Stimulated activated CD4-positive, alpha-beta T cell treated with anti-CD3 and anti-CD28 coated beads, Interleukin-15, amount 100 ng/mL, for 48 hours (primary cell): ENCODE measurements at regions not wholly inside any gene's neighbourhood (a gene's known extent, or its start where the extent isn't known, plus 50 kb on each side); places are given as distances from the start of the nearest gene placed in this dataset.
"Not testable (repeated sequence)": the region's sequence is repeated elsewhere in the genome, so short reads cannot be mapped to it uniquely, and the experiment has no call there.

ENCODE experiments used
- DNase-seq, 2 donors: peaks; one replicate each; pipeline ENCODE4 v3.0.0-alpha.2; 2020; ENCODE audit warnings: low read depth in 2 of 2

DNA sequence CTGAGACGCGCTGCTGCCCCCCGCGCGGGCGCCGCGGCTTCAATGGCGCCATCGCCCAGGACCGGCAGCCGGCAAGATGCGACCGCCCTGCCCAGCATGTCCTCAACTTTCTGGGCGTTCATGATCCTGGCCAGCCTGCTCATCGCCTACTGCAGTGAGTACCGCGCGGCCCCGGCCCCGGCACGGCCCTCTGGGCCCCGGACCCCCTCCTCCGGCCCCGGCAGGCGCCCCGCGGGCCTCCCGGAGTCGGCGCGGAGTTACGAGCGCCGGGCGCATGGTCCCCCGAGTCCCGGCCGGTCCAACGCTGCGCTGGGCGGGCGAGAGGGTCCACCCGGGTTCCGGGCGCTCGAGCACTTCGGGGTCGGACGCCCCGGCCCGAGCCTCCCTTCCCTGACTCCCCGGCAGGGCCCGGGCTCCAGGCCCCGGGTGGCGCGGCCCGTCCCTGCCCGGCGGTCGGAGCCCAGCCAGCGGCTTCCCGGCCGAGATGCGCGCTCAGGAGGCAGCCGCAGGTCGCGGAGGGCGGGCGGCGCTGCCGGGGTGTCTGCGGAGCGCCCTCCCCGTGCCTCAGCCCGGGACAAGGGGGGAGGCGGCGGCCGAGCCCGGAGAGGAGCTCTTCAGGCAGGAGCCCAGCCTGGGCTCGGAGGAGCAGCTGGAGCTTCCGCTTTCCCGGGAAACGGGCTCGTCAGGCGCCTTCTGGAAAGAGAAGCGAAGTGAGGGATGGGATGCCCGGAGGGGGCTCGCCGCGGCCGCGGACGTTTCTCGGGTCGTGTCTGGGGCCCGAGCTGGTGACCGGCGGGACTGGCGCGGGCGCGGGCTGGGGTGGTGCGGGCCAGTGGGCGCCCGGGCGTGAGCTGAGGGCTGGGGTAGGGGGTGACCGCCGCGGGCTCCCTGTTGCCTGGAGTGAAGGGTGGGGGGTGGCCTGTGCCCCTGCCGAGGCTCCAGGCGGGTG is 1337.8 kb downstream of the BRD1 start:
- DNase-seq, result no peak

GRCh38 chr22:48488611-48489511 is 1338.8 kb downstream of the BRD1 start:
- no peak for DNase-seq

DNA sequence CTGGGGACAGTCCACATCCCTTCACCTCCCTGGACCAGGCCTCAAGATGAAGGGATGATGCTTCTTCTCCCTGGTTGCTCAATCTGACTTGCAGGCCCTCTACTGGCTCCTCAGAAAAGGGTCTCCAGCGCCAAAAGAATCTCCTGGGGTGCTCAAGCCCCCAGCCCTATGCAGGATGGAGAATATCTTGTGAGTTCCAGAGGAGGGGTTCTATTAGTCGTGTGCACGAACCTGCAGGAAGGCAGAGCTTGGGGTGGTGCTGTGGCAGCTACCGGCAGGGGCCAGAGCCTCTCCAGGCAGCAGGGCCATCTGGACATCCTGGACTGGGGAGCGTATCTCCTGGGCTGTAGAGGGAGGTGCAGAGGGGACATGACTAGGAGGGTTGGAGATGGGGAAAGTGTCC is 1339.5 kb downstream of the BRD1 start:
- no peak for DNase-seq

- DNase-seq, result no peak
These were observed 1341.1 kb downstream of the BRD1 start for GRCh38 chr22:48486558-48486957.

- DNase-seq, result no peak
These were observed 1341.5 kb downstream of the BRD1 start for GRCh38 chr22:48486134-48486532.

- no peak for DNase-seq
These were observed 1342.2 kb downstream of the BRD1 start for GRCh38 chr22:48485149-48486133.

DNA sequence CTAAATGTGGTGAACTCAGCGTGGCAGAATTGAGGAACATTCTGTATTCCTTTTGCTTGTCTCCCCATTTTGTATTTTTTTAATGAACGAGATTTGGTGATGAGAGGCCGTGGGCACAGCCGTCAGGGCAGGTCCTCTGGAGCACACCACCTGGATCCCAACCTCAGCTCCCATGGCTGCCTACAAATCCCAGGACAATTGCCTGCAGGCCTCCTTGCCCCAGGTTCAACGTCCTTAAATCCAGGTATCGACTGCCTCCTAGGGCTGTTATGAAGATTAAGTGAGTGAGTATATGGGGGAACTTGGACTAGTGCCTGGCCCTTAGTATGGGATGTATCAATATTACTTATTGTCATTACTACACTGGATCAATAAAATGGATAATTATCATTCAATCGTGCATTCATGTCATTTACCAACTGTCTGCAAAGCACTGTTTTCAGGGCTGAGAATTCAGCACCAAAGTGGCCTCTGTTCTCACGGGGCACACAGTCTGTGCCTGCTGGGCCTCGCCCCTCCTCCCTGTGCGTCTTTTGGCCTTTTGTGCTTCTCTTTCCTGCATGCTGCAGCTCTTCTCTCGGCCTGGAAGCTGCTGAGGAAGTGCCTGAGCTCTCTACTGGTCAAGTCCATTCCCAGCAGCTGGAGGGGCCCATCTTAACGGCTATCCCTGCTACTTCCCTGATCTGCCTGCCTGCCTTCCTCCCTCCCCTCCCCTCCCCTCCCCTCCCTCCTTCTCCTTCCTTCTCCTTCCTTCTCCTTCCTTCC is 1343.7 kb downstream of the BRD1 start:
- DNase-seq, result no peak

GRCh38 chr22:48482771-48483170 is 1344.9 kb downstream of the BRD1 start:
- no peak for DNase-seq

- not testable (repeated sequence) for DNase-seq
These were observed 1345.5 kb downstream of the BRD1 start for GRCh38 chr22:48482198-48482597.

DNA sequence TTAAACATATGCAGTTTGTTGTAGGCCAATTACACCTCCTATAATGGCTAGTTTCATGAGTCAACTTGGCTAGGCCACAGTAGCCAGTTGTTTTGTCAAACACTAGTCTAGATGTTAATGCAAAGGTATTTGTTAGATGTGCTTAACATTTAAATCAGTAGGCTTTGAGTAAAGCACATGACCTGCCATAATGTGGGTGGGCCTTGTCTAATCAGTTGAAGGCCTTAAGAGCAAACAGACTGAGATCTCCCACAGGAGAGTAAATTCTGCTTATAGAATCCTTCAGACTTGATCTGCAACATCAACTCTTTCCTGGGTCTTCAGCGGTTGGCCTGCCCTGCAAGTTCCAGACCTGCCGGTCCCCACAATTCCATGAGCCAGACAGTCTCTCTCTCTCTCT is 1345.9 kb downstream of the BRD1 start:
- no peak for DNase-seq

- no peak for DNase-seq
These were observed 1349.0 kb downstream of the BRD1 start for GRCh38 chr22:48478529-48479265.

GRCh38 chr22:48478124-48478523 is 1349.5 kb downstream of the BRD1 start:
- DNase-seq, result no peak

DNA sequence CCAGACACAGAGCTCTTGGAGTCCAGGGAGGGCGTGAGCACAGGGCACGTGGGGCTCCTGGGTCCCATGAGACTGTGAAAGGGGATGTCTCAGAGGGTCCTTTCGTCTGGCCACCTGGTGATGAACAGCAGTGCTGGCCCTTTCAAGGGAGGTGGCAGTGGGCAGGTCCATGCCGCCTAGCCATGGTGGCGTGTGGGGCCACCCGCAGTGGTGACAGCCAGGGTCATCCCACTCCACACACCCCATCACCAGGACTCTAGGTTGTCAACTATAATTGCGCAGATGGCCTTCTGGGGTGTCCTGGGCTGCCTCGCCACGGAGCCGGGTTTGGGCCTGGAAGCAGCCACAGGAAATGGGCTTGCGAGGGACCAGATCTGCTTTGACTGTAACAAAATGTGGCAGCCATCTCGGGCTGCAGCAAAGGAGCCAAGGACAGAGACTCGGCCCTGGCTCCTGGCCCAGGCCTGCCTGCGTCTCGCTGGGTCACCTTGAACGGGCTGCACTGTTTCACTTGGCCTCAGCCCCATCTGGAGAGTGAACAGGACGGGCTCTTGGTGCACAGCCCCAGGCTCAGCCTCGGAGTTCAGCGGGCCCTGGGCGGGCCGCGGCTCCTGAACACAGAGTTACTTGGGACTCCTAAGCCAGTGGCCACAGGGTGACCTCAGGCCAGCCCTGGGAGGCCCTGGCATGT is 1350.5 kb downstream of the BRD1 start:
- no peak for DNase-seq

DNA sequence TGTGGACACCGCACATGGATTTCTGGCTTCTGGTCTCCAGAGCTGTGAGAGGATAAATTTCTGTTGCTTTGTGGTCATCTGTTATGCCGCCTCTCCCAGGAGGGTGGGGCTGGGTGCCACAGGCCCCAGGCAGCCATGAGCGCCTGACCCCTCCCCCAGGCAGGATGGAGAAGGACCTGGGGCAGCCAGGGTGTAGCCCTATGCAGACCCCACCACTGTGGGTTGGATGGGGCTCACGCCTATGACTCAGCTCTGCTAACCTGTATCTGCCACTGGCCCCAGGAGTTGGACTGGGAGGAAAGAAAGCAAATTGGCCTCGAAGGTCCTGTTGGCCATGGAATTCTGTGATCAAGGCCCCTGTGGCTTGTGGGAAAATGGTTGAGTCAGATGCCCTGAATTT is 1351.1 kb downstream of the BRD1 start:
- DNase-seq, result no peak

DNA sequence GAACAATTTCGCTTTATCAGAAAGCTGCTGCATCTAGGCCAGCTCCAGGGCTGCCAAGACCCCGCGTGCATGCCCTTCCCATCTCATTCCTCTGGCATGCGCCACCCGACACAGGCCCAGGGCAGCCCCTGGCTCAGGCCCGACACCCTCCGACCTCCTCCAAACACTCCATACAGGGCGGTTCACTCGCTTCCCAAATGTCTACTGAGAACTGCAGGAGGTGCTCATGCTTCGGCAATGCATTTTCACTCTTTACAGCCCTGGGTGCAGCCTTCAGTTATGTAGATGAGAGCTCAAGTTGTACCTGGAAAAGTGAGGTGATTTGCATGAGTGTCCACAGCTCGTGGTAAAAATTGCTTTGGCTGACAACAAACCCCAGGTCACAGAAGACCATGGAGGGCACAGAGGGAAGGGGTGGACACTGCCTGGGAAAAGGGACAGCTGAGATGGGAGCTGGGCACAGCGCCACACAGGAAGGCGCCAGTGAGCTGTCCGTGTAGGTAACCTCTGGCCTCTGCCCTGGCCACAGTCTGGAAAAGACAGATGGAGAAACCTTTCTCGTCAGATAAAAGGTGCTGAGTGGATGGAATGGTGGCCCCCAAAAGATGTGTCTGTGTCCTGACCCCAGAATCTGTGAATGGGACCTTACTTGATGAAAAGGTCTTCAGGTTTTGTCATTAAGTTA is 1351.9 kb downstream of the BRD1 start:
- DNase-seq, result no peak

DNA sequence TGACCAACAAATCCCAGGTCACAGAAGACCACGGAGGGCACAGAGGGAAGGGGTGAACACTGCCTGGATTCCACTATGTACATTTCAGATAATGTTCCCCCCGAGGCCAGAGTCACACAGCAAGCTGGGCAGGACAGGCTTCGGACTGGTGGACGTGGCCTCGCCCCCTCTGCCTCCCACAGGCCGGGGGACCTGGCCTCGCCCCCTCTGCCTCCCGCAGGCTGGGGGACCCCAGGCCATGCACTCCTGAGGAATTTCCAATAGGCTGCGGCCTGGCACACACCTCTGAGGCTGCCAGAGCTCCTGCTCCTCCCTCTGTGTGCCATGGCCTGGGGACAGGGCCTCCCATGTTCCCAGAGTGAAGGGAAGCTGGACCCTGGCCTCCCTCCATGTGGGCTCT is 1352.8 kb downstream of the BRD1 start:
- no peak for DNase-seq

DNA sequence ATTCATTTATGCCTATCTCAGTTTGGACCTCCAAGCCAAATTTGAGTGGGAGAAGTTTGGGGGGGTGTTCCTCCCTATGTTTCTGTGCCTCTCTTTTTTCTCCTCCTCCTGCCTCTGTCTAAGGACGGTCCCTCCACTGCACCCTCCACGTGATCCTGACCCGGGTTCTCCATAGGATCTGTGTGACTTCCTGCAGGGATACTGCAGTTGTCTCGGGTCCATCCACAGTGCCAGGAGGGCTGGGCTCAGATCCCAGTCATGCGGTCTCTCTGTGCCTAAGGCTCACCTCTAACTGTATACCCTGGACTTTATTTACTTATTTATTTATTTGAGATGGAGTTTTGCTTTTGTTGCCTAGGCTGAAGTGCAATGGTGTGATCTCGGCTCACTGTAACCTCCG is 1354.5 kb downstream of the BRD1 start:
- DNase-seq, result no peak

DNA sequence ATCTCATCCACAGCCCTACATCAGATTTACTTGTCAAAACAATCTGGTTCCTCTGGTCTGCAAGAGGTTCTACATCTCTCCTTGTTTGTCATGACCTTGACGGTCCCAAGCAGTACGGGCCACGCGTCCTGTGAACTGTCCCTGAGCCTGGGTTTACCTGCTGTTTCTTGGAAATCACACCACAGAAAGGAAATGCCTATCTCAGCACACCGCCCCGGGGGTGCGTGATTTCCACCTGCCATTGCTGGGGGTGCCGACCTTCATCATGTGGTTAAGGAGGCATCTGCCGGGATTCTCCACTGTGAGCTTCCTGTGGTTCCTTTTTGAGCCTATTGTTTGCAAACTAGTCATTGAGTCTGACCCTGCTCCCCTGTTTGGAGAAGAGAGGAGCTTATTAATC is 1363.4 kb downstream of the BRD1 start:
- no peak for DNase-seq
